ENCODE measurements at regions not wholly inside any gene's neighbourhood (a gene's known extent, or its start where the extent isn't known, plus 50 kb on each side); places are given as distances from the start of the nearest gene placed in this dataset.
"Not testable (repeated sequence)": the region's sequence is repeated elsewhere in the genome, so short reads cannot be mapped to it uniquely, and the experiment has no call there.

- no peak for ATAC-seq
- intact Hi-C loops (cut with DNase I) = loop anchor here in 1 of 10 donors (5.0 kb wide), 1 partner anchor 69 kb away; no protein-coding TSS in a partner anchor
- WGBS, 4 donors = 89 to 92% (median 91%) methylated on average over 5 of the region's 5 CpGs
These were observed 100.4 kb downstream of the ZNF467 start for GRCh38 chr7:149673006-149673405.

GRCh38 chr7:149670288-149670687, 103.1 kb downstream of the ZNF467 start:
- peaks cover 0 to 14% (median 5%) of the 10 kb centered on the region in 12 donors for H3K4me1 ChIP-seq
- H3K27me3 ChIP-seq = peaks cover 0 to 5% (median 0%) of the 10 kb centered on the region in 9 donors
- H3K4me3 ChIP-seq = no peak overlapping the region
- ATAC-seq (peak; percentile 71 to 93 (median 88)), DNase-seq (peak in 4 of 5 donors; percentile 52 to 59 (median 58))
- intact Hi-C loops (cut with DNase I) = loop anchor here in 1 of 10 donors (5.0 kb wide), 1 partner anchor 72 kb away; no protein-coding TSS in a partner anchor
- 0 to 6% (median 1%) methylated on average over 1 of the region's 1 CpG for WGBS, 4 donors
- H3K9me3 ChIP-seq = no peaks in the 10 kb centered on the region
- no peaks in the 10 kb centered on the region for H3K36me3 ChIP-seq
- H3K27ac ChIP-seq = peak overlapping the region in 2 of 12 donors; percentile 11 to 73
- TF ChIP-seq POLR2A (IDR thresholded peaks at IDR 0.05) = no peak
- TF ChIP-seq CTCF (IDR thresholded peaks at IDR 0.05) = no peak

More at GRCh38 chr7:149673006-149673405, 100.4 kb downstream of the ZNF467 start:
- Histone ChIP-seq H3K36me3 (no peaks in the 10 kb centered on the region), H3K4me3 (no peak overlapping the region), H3K4me1 (peaks cover 0 to 14% (median 5%) of the 10 kb centered on the region in 12 donors), H3K27ac (no peak overlapping the region), H3K27me3 (peaks cover 0 to 5% (median 0%) of the 10 kb centered on the region in 9 donors), H3K9me3 (no peaks in the 10 kb centered on the region)
- DNase-seq = no peak
- TF ChIP-seq POLR2A (IDR thresholded peaks at IDR 0.05) (no peak), CTCF (IDR thresholded peaks at IDR 0.05) (no peak)

GRCh38 chr7:149669121-149669818, 104.1 kb downstream of the ZNF467 start:
- Histone ChIP-seq H3K4me3 (no peak overlapping the region), H3K27me3 (peaks cover 0 to 5% (median 0%) of the 10 kb centered on the region in 9 donors), H3K9me3 (no peaks in the 10 kb centered on the region), H3K4me1 (peaks cover 0 to 14% (median 5%) of the 10 kb centered on the region in 12 donors), H3K27ac (no peak overlapping the region), H3K36me3 (no peaks in the 10 kb centered on the region)
- intact Hi-C loops (cut with DNase I) = loop anchor here in 4 of 10 donors (2.0 to 5.0 kb wide), 3 partner anchors 33 to 74 kb away; no protein-coding TSS in a partner anchor
- no peak for DNase-seq
- ATAC-seq = no peak
- TF ChIP-seq POLR2A (IDR thresholded peaks at IDR 0.05) = no peak
- TF ChIP-seq CTCF (IDR thresholded peaks at IDR 0.05) = peak in 10 of 12 donors; percentile 2 to 55 (median 36)
- 37 to 44% (median 39%) methylated on average over 7 of the region's 7 CpGs for WGBS, 4 donors

- H3K4me3 ChIP-seq = no peak overlapping the region
- H3K27ac ChIP-seq = no peak overlapping the region
- TF ChIP-seq CTCF (IDR thresholded peaks at IDR 0.05) (no peak), POLR2A (IDR thresholded peaks at IDR 0.05) (no peak)
- peaks cover 0 to 10% (median 0%) of the 10 kb centered on the region in 12 donors for H3K9me3 ChIP-seq
- ATAC-seq (no peak), DNase-seq (no peak)
- no peaks in the 10 kb centered on the region for H3K36me3 ChIP-seq
- peaks cover 0 to 14% (median 5%) of the 10 kb centered on the region in 12 donors for H3K4me1 ChIP-seq
- WGBS, 4 donors = 25 to 67% (median 48%) methylated on average over 1 of the region's 1 CpG
- peaks cover 0 to 6% (median 0%) of the 10 kb centered on the region in 9 donors for H3K27me3 ChIP-seq
- intact Hi-C loops (cut with DNase I) = loop anchor here in 3 of 10 donors (5.0 kb wide), 2 partner anchors 36 to 76 kb away; no protein-coding TSS in a partner anchor
These were observed 106.9 kb downstream of the ZNF467 start for GRCh38 chr7:149666360-149666945.

GRCh38 chr7:149665618-149666017, 107.8 kb downstream of the ZNF467 start:
- WGBS, 4 donors = 65 to 75% (median 70%) methylated on average over 2 of the region's 2 CpGs
- peaks cover 0 to 10% (median 0%) of the 10 kb centered on the region in 12 donors for H3K9me3 ChIP-seq
- not testable (repeated sequence) for H3K27ac ChIP-seq, DNase-seq, H3K4me3 ChIP-seq, ATAC-seq, H3K4me1 ChIP-seq, H3K27me3 ChIP-seq, H3K36me3 ChIP-seq
- intact Hi-C loops (cut with DNase I) = loop anchor here in 3 of 10 donors (5.0 kb wide), 2 partner anchors 37 to 77 kb away; no protein-coding TSS in a partner anchor
